NB4 (cell line): ENCODE measurements at regions not wholly inside any gene's neighbourhood (a gene's known extent, or its start where the extent isn't known, plus 50 kb on each side); places are given as distances from the start of the nearest gene placed in this dataset.

Experiments used
- DNase-seq: peaks from one replicate; pipeline ENCODE4 v3.0.0; 2010; ENCODE audit warnings: low read depth
- H3K4me3 ChIP-seq: one replicate; pipeline ENCODE4 v1.5.1; 2011; ENCODE audit warnings: mild to moderate bottlenecking, low read depth, low read length, moderate library complexity
- MYC ChIP-seq: IDR thresholded peaks from 2 replicates; pipeline ENCODE4 v1.6.1; 2011; ENCODE audit warnings: low read depth, low read length
- POLR2A ChIP-seq: IDR thresholded peaks from 2 replicates; pipeline ENCODE4 v1.6.1; 2011; ENCODE audit warnings: mild to moderate bottlenecking; ENCODE audit not compliant: insufficient read length; ENCODE audit errors: extremely low read depth
- TF ChIP-seq, protein P1 (sequence below): IDR thresholded peaks from 2 replicates; pipeline ENCODE4 v1.6.1; 2011; ENCODE audit warnings: low read depth, low read length
- TF ChIP-seq, protein P2 (sequence below): IDR thresholded peaks from one replicate; pipeline ENCODE4 v1.5.1; 2012; ENCODE audit warnings: low read depth, low read length

DNA sequence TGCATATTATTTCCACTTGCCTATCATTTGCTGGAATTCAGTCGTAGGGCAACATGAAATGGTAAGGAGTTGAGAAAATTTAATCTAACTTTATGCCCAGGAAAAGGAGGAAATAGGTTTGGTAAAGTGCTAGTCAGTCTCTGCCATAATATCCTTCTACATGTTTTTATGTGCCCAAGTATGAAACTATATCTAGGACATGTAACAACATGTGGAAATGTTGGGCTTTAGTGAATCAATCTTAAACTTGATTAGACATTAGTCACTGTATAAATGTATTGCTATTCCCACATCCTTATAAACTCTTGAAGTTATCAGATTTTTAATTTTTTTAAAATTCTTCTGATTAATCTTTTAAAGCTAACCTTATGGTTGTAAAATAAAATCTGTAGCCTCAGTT is 204.7 kb upstream of the ZRANB2 start:
- H3K4me3 ChIP-seq, result no peak overlapping the region
- TF ChIP-seq MYC (no peak), POLR2A (no peak)
- TF ChIP-seq, protein P1, sequence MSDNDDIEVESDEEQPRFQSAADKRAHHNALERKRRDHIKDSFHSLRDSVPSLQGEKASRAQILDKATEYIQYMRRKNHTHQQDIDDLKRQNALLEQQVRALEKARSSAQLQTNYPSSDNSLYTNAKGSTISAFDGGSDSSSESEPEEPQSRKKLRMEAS, result no peak
- TF ChIP-seq, protein P2, sequence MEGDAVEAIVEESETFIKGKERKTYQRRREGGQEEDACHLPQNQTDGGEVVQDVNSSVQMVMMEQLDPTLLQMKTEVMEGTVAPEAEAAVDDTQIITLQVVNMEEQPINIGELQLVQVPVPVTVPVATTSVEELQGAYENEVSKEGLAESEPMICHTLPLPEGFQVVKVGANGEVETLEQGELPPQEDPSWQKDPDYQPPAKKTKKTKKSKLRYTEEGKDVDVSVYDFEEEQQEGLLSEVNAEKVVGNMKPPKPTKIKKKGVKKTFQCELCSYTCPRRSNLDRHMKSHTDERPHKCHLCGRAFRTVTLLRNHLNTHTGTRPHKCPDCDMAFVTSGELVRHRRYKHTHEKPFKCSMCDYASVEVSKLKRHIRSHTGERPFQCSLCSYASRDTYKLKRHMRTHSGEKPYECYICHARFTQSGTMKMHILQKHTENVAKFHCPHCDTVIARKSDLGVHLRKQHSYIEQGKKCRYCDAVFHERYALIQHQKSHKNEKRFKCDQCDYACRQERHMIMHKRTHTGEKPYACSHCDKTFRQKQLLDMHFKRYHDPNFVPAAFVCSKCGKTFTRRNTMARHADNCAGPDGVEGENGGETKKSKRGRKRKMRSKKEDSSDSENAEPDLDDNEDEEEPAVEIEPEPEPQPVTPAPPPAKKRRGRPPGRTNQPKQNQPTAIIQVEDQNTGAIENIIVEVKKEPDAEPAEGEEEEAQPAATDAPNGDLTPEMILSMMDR, result no peak
- DNase-seq, result no peak

DNA sequence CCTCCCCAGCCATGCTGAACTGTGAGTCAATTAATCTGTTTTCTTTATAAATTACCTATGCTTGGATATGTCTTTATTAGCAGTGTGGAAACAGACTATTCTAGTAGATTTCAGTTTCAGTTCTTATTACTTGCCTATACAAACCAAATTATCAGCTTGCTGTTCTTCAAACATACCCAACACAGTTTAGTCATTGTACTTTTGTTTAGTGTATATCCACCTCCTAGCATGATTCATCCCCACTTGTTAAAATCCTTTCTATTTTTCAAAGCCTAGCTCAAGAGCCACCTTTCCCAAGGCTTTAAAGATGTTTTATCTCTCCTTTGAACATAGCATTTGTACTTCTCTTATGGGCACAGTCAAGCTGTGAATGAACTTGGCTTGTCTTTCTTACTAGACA is 195.6 kb upstream of the ZRANB2 start:
- TF ChIP-seq, protein P2, result no peak
- TF ChIP-seq MYC (no peak), POLR2A (no peak)
- TF ChIP-seq, protein P1, result no peak
- no peak for DNase-seq
- no peak overlapping the region for H3K4me3 ChIP-seq

- DNase-seq, result no peak
- no peak for TF ChIP-seq POLR2A
- TF ChIP-seq MYC, result no peak
- TF ChIP-seq, protein P2, result no peak
- TF ChIP-seq, protein P1, result no peak
- no peak overlapping the region for H3K4me3 ChIP-seq
Measured at GRCh38 chr1:71273334-71273733, 192.5 kb upstream of the ZRANB2 start.

- TF ChIP-seq MYC, result no peak
- H3K4me3 ChIP-seq, result no peak overlapping the region
- no peak for DNase-seq
Measured at GRCh38 chr1:71270394-71270915, 189.6 kb upstream of the ZRANB2 start.

- H3K4me3 ChIP-seq, result no peak overlapping the region
- no peak for DNase-seq
- no peak for TF ChIP-seq POLR2A
- TF ChIP-seq, protein P2, result no peak
- TF ChIP-seq MYC, result no peak
- TF ChIP-seq, protein P1, result no peak
Measured at GRCh38 chr1:71269818-71270217, 189.0 kb upstream of the ZRANB2 start.

- H3K4me3 ChIP-seq, result no peak overlapping the region
- TF ChIP-seq MYC (no peak), POLR2A (no peak)
- TF ChIP-seq, protein P1, result no peak
- TF ChIP-seq, protein P2, result no peak
- DNase-seq, result no peak
Measured at GRCh38 chr1:71269179-71269578, 188.3 kb upstream of the ZRANB2 start.
